DMS153 treated with DMSO at 0.1 percent for 48 hours (cell line): ENCODE measurements at regions not wholly inside any gene's neighbourhood (a gene's known extent, or its start where the extent isn't known, plus 50 kb on each side); places are given as distances from the start of the nearest gene placed in this dataset.

Source experiments
- DNase-seq: peaks from one replicate; lab custom pipeline; 2025; ENCODE audit not compliant: unreplicated experiment; lab: John Stamatoyannopoulos, UW

DNA sequence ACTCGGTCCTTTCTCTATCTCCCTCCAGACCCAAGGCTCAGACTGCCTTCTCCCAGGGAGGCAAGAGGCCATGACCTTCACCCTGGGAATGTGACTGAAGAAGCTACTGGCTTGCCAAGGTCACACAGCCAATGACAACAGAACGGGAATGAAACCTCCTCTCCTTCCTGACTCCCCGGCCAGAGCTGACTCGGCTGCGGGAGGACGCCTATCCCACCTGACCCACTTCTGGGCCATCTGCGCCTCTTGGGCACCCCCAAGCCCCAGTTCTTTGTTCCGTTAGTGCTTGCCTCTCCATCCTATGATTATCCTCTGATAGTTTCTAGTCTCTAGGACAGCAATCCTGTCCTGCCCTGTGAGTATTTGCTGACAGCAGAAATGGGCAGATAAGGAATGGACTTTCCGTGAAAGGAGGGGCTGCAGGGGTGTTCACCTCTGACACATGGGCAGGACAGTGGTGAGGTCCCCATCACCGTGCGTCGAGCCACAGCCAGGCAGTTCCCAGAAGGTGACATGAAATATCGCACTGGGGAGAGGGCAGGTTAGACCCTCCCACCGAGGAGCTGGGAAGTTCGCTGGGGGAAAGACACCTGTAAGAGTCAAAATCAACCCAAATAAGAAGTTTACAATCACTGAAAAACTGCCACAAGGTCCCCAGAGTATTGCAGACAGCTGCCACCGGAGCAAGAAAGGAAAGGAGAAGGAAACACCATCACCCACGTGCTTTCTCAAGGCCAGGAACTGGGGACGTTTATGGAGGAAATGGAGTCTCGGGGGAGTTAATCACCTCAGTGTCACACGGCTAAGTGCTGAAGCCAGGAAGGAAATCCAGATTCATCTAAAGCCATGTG, 63.0 kb downstream of the INSIG1 start:
- DNase-seq: no peak

- no peak for DNase-seq
These were observed 63.6 kb downstream of the INSIG1 start for GRCh38 chr7:155361346-155361680.

DNA sequence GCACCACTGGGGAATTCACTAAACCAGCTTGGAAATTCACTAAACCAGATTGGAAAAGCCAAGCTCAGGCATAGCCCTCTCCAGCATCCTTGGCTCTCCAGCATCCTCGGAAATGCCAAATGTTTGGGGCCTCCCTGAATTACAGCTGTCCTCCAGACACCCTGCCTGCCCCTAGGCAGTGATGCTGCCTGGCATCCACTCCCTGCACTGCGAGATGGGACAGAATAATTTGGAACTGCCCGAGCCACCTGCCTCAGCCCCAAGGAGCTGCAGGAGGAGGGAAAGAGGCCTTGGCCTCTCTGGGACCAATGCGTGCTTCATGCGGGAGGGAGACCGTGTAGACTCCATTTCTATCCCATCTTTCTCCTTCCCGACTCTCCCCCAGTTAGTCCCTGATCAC, 64.3 kb downstream of the INSIG1 start:
- no peak for DNase-seq

DNA sequence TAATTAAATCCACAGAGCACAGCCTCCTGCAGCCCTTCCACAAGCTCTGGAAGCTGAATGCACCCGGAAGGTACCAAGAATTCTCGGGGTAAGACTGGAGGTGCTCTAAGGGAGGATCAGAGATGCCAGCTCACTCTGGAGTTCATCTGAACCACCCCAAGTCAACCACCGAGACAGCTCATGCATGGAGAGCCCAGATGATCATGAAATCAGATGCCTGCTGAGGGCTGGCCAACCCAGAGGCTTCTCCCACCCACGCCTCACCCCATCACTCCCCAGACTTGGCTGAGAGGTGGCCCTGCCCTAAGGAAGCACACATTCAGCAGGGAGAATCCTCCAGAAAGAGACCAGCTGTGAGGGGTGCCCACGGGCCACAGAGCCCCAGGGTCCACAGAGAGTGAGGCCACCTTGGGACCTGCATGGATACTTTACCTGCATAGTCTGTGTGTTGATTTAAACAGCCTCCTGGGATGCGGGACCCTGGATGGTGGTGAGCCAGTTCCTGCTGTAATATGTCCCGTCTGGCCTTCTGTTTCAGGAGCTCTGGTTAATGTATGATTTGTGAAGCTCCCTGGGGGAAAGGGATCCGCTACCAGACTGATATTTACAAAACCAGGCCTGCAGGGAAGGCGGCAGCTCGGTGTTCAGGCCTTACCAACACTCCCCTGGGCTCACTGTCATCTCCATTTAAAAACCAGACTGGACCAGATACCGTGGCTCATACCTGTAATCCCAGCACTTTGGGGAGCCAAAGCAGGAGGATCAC, 64.9 kb downstream of the INSIG1 start:
- no peak for DNase-seq

DNA sequence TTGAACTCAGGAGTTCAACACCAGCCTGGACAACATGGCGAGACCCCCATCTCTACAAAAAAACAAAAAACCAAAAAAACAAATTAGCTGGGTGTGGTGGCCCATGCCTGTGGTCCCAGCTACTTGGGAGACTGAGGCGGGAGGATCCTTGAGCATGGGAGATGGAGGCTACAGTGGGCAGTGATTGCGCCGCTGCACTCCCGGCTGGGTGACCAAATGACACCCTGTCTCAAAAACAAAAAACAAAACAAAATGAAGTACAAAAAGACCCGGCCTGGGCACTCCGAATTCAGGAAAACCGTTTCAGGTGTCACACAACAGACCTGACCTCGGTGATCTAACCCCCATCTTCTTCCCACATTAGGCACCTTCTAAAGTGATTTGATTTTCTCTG, 65.5 kb downstream of the INSIG1 start:
- DNase-seq: no peak

GRCh38 chr7:155363852-155364600, 66.3 kb downstream of the INSIG1 start:
- DNase-seq: no peak

DNA sequence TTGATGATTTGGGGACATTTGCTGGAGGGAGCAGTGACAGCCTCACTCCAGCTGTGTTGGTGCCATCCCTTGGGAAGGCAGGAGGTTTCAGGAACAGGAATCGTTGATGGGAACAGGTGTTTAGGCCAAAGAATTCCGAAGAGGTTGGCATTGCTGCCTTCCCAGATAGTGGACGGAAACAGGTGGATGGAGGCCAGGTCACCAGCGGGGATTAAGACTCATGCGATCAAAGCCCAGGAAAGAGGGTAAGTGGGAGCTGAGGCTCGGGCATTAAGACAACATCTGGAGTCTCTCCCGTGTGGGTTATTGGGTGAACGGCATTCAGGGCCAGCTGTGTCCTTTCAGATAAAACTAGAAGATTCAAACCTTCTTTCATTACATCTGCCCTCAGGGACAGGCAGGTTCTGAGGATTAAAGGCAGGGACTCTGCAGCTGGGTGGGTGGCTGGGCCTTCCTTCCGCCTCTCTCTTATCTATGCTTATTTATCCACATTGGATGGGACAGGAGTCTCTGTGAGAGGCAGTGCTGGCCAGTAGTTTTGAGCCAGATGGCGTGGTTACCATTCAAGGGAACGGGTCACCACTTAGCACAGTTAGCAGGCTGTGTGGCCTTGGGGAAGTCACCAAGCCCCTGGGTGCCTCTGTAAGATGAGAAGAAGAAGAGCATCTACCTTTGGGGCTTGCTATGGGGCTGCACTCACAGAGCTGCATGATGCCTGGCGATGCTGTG, 67.6 kb downstream of the INSIG1 start:
- no peak for DNase-seq

- no peak for DNase-seq
These were observed 71.4 kb downstream of the INSIG1 start for GRCh38 chr7:155368894-155369600.

- DNase-seq: no peak
These were observed 72.1 kb downstream of the INSIG1 start for GRCh38 chr7:155369766-155370165.

- DNase-seq: no peak
These were observed 73.7 kb downstream of the INSIG1 start for GRCh38 chr7:155371331-155371883.

- DNase-seq: no peak
These were observed 74.5 kb downstream of the INSIG1 start for GRCh38 chr7:155371884-155372781.

DNA sequence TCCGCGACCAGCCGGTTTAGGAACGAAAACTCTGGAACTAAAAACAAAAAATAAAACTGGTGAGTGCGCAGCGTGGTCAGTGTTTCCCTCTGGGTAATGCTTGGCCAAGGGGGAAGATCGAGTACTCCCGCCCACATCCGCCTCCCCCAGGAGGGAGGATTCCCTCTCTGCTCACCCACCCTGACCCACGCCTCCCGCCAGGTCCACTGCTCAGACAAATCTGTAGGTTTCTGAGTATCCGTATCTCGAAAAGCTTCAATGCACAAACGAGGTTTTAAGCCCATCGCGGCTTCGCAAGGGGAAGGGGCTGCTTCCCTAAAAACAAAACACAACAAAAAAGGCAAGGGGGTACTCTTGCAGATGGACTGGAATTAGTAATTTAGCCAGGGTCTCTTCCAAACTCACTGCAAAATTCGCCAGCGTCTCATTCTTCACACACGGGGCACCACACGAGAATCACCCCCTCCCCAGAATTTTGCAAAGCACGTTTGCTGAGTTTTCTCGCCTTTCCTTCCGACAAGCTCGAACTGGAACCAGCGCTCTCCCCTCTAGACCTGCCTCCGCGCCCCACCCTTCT, 75.2 kb downstream of the INSIG1 start:
- DNase-seq: no peak

DNA sequence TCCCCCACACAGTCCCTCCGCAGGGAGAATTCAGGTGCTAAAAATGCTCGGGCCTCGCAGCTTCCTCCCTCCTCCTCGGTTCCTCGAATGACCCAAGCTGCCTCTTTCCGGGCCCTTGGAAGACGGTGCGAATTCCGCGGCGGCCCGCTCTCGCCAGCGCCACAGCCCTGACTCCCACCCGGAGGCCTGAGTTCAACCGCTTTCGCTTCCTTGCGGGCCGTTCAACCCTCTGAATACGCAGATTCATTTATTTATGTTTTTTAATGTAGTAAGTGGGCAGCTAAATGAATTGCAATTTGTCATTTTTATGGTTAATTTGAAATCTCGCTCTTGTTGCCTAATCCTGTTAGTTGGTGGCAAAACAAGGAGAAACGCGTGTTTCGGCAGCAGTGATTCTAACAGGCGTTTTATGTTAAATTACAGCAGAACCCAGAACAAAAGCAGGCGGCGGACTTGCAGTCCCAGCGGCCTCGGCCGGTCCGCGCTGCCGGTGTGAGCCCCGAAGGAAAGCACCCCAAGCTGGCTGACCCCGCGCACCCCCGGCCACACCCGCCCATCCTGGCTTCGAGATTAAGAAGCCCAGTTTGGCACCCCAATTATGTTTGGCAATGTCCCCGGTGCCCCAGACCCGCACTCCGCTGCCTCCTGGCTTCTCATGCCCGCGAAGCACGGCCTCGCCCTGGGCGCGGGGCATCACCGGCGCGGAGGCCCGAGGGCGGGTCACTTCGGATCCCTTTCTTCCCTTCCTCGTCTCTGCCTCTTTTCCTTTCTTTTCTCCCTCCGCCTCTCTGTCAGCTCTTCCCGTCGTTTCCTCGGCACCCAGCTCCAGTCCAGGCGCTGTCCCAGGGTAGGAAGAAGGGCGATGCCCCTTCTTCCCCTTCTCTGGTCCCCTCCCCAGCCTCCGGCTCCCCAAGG, 75.9 kb downstream of the INSIG1 start:
- DNase-seq: no peak

GRCh38 chr7:155374276-155375252, 76.9 kb downstream of the INSIG1 start:
- DNase-seq: no peak

DNA sequence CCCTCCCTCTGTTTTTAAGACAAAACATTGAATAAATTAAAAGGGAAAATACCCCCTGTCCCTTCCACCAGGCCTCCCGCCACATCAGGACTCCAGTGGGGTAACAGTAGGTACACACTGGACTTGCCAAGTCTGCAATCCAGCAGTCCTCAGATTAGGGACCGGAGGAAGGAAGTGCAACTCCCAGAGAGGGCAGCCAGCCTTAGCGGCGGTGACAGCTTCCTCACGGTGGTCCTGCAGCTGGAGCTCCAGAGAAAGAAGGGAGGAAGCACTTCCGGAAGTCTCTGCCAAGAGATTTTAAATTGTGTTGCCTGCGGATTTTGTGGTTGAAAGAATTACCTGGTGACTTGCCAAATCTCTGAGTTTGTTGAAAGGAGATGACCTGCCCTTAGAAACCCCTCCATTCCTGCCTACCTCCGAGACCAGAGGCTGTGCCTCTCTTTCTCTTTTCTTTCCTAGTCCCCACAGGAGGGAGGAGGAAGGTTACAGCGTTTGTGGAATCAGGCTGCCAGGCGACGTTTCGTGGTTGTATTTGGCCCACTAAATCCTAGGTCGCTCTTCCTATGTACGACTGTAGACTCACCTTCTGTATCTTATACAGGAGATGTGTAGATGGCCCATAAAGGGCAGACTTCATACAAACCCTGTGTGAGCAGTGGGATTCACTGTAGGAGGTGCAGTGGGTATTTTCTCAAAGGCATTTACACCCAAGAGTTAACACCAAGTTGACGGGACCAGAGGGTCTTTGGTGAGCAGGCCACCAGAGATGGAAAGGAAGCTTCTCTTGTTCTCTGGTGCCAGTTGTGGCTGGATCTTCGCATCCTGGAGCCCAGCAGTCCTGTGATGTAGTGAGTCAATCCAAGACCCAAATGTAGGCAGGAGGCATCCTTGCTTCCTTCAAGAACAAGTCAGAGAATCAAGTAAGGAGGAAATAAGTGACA, 77.9 kb downstream of the INSIG1 start:
- DNase-seq: no peak
